Mucosa of descending colon (tissue), 3 donors: ENCODE measurements at regions not wholly inside any gene's neighbourhood (a gene's known extent, or its start where the extent isn't known, plus 50 kb on each side); places are given as distances from the start of the nearest gene placed in this dataset.

ENCODE experiments used
- ATAC-seq: fragments of 200-7000 bp; cut with Tn5 transposase; one replicate; pipeline ENCODE4 v1.9.1; 2020; ENCODE audit warnings: mild to moderate bottlenecking, moderate library complexity
- DNase-seq, 3 donors: peaks; one replicate each; pipeline ENCODE4 v3.0.0-alpha.2; 2020
- H3K36me3 ChIP-seq: fragments of 200-600 bp; one replicate; pipeline ENCODE4 v1.8.0; 2021; ENCODE audit warnings: low read depth, mild to moderate bottlenecking
- H3K4me1 ChIP-seq: fragments of 200-600 bp; one replicate; pipeline ENCODE4 v1.8.0; 2021; ENCODE audit warnings: low read depth, mild to moderate bottlenecking
- H3K4me3 ChIP-seq: fragments of 200-600 bp; one replicate; pipeline ENCODE4 v1.8.0; 2021; ENCODE audit warnings: mild to moderate bottlenecking
- H3K9me3 ChIP-seq: fragments of 200-600 bp; one replicate; pipeline ENCODE4 v1.8.0; 2021; ENCODE audit warnings: mild to moderate bottlenecking
- intact Hi-C, 2 donors: fragments of 100-400 bp; cut with DNase I in 1 of 2; cut with micrococcal nuclease in 1 of 2; formaldehyde crosslinking; loops; one replicate each; pipeline versions ENCODE4 v1.11.0 to v1.11.1; 2022; cut with DNase I, micrococcal nuclease
- TF ChIP-seq, protein P1 (sequence below): fragments of 200-600 bp; IDR thresholded peaks from one replicate; pipeline ENCODE4 v1.8.0; 2022; ENCODE audit warnings: antibody characterized with exemption, mild to moderate bottlenecking
- donor health status: DM: no; HTN: no; CAD: no; lungs with moderate emphysema.
- donor health status: DM: no; HTN: no; CAD: no.
- donor health status: DM: no; HTN: yes; CAD: no.

DNA sequence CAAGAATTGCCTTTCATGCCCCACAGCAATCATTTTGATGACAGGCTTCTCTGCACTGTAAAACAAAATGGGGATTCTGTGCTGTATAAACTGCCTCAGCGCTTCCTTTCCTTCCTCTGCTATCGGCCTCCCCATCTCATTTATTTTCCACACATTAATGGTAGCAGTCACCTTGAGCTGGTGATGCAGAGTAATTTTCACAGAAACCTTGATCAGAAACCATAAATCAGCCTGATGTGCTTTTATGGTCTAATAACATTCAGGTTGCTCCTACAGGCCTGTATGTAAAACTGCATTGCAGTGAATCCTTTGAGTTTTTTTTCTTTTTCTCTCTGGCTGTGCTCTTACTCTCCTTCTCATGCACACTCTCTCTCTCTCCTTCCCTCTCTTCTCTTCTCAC, 578.4 kb upstream of the STXBP6 start:
- TF ChIP-seq, protein P1, sequence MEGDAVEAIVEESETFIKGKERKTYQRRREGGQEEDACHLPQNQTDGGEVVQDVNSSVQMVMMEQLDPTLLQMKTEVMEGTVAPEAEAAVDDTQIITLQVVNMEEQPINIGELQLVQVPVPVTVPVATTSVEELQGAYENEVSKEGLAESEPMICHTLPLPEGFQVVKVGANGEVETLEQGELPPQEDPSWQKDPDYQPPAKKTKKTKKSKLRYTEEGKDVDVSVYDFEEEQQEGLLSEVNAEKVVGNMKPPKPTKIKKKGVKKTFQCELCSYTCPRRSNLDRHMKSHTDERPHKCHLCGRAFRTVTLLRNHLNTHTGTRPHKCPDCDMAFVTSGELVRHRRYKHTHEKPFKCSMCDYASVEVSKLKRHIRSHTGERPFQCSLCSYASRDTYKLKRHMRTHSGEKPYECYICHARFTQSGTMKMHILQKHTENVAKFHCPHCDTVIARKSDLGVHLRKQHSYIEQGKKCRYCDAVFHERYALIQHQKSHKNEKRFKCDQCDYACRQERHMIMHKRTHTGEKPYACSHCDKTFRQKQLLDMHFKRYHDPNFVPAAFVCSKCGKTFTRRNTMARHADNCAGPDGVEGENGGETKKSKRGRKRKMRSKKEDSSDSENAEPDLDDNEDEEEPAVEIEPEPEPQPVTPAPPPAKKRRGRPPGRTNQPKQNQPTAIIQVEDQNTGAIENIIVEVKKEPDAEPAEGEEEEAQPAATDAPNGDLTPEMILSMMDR: no peak
- intact Hi-C loops: no loop called here

DNA sequence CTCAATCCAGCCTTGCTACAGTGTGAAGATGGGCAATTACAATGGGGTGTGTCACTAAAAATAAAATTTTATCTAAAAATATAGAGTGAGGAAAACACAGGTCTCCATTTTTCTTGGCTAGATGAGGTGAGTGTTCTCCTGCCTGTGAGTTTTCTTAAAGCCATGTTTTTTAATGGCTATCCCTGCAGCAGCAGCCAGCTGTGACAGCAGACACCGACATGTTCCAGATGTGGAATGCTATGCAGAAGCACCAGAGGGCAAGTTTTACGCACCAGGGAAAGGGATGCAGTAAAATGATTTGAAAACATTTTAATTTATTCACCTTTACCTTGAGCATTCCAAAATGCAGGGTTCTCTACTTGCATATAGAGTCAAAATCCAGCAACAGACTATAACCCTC, 577.0 kb upstream of the STXBP6 start:
- Histone ChIP-seq H3K9me3 (no peaks in the 10 kb centered on the region), H3K4me3 (no peak overlapping the region), H3K36me3 (no peaks in the 10 kb centered on the region), H3K4me1 (no peaks in the 10 kb centered on the region)
- intact Hi-C loops: no loop called here
- no peak for ATAC-seq
- TF ChIP-seq, protein P1: no peak
- DNase-seq: no peak

More for the DNA sequence above, 578.4 kb upstream of the STXBP6 start:
- no peak for DNase-seq
- H3K4me3 ChIP-seq: no peak overlapping the region
- H3K9me3 ChIP-seq: no peaks in the 10 kb centered on the region
- H3K36me3 ChIP-seq: no peaks in the 10 kb centered on the region
- ATAC-seq: no peak
- H3K4me1 ChIP-seq: no peaks in the 10 kb centered on the region

DNA sequence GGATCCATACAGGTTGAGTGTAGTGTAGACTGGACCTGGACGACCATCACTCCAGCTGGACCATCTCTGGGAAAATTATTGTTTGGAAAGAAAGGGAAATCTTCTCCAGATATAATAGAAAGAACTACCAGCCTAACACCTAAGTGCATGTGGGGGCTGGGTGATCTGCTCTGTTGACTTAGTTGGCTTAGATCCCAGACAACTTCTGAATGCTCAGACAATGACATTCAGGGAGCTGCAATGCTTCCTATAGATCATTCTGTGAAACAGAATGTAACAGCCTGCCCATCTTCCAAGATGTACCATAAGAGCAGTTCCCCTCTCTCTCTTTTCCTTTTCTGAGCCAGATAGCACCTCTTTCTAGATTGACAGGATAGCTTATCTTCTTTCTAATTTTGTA, 572.8 kb upstream of the STXBP6 start:
- peaks cover under 1% of the 10 kb centered on the region for H3K9me3 ChIP-seq
- no peak for ATAC-seq
- intact Hi-C loops: no loop called here
- H3K36me3 ChIP-seq: no peaks in the 10 kb centered on the region
- no peak overlapping the region for H3K4me3 ChIP-seq
- peak in 1 of 3 donors; percentile 27 for DNase-seq
- no peaks in the 10 kb centered on the region for H3K4me1 ChIP-seq
- TF ChIP-seq, protein P1: no peak

DNA sequence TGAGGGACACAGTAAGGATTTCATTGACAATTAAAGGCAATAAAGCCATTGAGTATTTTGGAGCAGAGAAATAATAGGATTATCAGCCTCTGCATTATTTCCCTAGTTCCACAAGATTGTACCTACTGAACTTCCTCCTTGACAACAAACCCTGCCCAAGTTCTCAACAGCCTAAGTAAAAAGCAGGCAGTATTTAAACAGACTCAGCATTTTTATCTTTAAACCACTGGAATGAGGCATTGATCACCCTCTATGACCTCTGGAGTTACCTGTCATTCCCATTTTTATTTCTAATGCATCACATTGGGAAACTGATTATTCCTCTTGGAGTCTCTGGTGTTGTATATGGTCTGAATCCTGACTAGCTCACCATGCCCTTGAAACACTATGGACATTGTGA, 570.6 kb upstream of the STXBP6 start:
- Histone ChIP-seq H3K9me3 (peaks cover 16% of the 10 kb centered on the region), H3K36me3 (no peaks in the 10 kb centered on the region), H3K4me1 (no peaks in the 10 kb centered on the region), H3K4me3 (no peak overlapping the region)
- intact Hi-C loops: no loop called here
- ATAC-seq (no peak), DNase-seq (no peak)
- TF ChIP-seq, protein P1: no peak

DNA sequence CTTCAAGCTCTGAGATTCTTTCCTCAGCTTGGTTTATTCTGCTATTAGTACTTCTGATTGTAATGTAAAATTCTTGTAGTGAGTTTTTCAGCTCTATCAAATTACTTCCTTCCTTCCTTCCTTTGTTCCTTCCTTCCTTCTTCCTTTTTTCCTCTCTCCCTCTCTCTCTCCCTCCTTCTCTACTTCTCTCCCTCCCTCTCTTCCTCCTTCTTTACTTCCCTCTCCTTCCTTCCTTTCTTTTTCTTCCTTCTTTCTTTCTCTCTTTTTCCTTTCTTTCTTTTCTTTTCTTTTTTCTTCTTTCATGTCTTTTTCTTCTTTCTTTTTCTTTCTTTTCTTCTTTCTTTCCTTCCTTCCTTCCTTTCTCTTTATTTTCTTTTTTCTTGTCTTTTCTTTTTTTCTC, 565.2 kb upstream of the STXBP6 start:
- Histone ChIP-seq H3K9me3 (peaks cover 16% of the 10 kb centered on the region), H3K36me3 (no peaks in the 10 kb centered on the region), H3K4me3 (no peak overlapping the region), H3K4me1 (no peaks in the 10 kb centered on the region)
- intact Hi-C loops: no loop called here
- TF ChIP-seq, protein P1: no peak
- DNase-seq (no peak), ATAC-seq (no peak)

DNA sequence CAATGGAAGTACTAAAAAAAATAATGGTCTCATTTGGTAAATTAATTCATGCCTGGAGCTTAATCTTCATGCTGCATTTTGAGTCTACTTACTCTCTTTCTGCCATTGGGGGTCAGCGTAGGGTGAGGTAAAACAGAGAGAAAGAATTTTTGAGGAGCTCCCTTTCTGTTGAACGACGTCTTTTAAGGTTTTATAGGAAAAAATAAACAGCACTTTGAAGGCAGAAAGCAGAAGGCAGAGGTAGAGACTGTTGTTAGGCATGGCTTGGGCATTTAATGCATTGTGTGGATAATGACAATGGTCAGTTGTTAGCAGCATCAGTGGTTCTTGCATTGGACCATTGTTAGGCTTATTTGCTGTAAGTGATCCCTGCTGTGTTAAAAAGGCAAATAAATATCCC, 557.2 kb upstream of the STXBP6 start:
- intact Hi-C loops: no loop called here
- H3K4me3 ChIP-seq: no peak overlapping the region
- peaks cover 3% of the 10 kb centered on the region for H3K9me3 ChIP-seq
- TF ChIP-seq, protein P1: no peak
- DNase-seq: no peak
- no peaks in the 10 kb centered on the region for H3K4me1 ChIP-seq
- no peaks in the 10 kb centered on the region for H3K36me3 ChIP-seq
- no peak for ATAC-seq
